Globus pallidus (tissue), 1 donor: ENCODE measurements at regions not wholly inside any gene's neighbourhood (a gene's known extent, or its start where the extent isn't known, plus 50 kb on each side); places are given as distances from the start of the nearest gene placed in this dataset.
"Not testable (repeated sequence)": the region's sequence is repeated elsewhere in the genome, so short reads cannot be mapped to it uniquely, and the experiment has no call there.

Experiments used
- DNase-seq: peaks from one replicate; pipeline ENCODE4 v3.0.0-alpha.2; 2015; ENCODE audit warnings: low spot score

- no peak for DNase-seq
Measured at GRCh38 chrX:68995780-68996551, 167.1 kb downstream of the EFNB1 start.

DNA sequence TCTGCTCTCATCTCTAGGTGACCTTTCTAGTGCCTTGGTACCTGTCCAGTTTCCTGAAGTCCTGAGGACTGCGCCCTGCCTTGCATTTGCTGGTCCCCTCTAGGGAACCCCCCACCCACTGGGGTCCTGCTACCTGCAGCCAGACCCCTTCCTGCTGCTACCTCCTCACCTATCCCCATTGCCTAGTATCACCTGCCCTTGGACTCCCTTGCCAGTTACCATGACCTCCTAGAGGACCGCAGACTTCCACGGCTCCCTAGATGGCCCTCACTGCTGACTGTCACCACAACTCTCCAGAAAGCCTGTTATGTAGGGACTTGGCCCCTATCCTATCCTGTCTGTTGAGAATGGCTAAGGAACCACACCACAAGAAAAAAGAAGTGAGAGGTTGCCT, 166.6 kb downstream of the EFNB1 start:
- DNase-seq, result no peak

GRCh38 chrX:68994891-68995255, 166.1 kb downstream of the EFNB1 start:
- no peak for DNase-seq

DNA sequence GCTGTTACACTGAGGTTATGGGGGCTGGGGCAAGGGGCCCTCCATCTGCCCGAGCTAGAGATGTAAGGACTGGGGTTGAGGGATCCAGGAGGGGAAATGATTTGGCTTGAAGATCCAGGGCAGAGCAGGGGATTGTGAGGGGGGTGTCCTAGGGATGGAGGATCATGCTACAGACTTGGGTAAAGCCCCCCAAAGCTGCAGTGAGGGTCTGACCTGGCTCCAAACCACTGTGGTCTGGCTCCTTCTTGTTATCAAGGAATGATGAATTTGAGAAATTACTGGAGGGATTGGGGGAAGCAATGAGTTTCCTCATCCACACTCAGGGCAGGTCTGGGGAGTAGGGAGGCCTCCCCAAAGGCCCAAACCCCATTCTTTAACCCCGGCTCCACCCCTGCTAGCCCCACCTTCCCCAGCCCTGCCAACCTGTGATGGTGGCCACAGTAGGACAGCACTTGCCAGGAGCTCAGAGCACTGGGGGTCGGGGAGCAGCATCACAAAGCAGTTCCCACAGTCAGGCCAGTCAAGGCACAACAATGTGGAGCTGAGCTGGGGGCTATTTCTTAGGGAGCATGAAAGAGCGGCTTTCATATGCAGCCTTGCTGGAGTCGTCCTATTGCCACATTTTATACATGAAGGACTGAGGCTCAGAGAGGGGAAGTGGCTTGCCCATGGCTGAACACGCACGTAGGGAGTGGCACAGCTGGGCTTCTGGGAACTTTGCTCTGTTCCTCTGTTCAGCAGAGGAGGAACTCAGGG, 165.5 kb downstream of the EFNB1 start:
- peak; percentile 14 for DNase-seq

GRCh38 chrX:68992821-68993397, 164.1 kb downstream of the EFNB1 start:
- DNase-seq, result no peak

DNA sequence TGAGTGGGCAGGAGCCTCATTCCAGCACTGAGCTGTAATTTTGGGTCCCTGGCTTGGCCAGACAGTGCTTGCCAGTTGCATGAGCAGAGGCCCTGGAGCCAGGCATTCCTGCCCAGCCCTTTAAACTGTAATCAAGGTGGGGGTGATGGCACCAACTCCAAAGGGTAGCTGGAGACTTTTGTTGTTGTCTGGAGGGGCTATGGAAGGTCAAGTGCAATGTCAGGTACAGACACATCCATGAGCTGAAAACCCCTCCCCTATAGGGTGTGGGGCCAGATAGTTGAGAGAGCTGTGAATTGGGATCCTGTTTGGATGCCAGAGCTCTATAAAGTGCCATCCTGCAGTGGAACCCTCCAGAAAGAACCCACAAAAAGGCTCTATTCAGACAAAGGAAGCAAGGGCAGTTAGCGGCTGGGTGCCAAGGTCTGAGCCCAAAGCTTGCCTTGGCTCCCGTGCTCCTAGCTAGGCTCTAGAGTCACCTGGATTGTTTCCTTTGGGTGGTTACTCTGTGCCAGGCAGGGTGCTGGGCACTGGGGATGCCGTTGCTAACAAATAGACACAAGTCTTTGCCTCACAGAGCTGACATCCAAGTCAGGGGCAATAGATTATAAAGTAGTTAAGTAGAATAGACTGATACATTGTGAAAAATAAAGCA, 163.0 kb downstream of the EFNB1 start:
- no peak for DNase-seq

DNA sequence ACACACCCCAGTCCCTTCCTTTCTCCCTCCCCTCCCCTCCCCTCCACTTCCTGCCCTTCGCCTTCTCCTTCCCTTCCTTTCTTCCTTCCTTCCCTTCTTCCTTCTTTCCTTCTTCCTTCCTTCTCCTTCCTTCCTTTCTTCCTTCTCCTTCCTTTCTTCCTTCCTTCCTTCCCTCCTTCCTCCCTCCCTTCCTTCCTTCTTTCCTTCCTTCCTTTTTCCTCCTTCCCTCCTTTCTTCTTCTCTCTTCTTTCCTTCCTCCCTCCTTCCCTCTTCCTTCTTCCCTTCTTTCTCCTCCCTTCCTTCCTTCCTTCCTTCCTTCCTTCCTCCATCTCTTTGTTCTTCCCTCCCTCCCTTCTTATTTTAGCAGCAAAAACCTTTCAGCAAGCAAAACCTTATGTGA, 162.1 kb downstream of the EFNB1 start:
- no peak for DNase-seq

DNA sequence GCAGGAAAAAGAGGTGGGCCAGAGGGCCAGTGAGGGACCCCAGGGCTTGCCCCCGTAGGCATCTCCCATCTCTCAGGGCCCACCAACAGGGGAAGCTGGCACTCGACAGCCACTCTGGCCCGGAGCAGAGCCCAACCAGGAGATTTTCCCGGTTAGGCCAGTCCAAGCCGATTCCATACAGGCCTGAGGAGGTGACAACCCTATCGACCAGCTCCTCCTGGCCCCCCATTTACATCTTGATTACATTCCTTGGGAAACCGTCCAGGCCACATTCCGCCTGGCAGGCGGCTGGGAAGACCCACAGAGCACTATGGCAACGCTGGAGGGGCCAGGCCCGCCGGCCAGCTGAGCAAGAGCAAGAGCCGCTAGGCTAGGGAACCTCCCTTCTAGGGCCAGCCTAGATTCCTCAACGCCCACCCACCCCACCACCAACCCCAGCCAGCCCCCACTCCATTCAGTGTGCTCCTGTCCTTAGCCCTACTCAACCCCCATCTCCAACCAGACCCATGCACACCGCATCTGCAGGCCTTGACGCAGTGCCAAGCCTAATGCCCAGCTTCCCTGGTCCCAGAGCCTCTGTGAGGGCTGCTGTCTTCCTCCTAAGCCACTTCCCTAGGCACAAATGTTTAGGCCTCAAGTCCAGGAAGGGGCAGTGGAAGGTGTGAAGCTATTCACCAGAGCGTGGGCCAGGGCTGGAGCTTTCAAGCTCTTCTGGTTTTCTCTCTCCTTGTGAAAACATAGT, 161.2 kb downstream of the EFNB1 start:
- no peak for DNase-seq

DNA sequence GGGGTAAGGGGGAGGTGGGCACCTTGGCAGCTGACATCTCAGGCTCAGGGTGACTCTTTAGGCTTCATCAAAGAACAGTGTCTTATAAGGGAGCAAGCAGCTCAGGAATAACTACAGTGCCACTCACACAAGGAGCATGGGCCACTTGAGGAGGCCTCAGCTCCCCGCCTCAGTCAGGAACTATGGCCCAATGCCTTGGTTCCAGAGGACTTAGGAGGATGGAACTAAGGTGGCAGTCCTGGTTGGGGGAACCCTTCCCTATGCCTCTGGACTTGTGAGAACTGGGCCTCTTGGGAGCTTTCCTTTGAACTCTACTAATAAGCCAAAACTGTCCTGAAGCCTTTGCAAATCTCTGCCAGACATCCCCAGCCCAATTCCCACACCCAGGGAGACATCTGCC, 160.6 kb downstream of the EFNB1 start:
- DNase-seq, result no peak

- DNase-seq, result no peak
Measured at GRCh38 chrX:68988865-68989264, 160.0 kb downstream of the EFNB1 start.

DNA sequence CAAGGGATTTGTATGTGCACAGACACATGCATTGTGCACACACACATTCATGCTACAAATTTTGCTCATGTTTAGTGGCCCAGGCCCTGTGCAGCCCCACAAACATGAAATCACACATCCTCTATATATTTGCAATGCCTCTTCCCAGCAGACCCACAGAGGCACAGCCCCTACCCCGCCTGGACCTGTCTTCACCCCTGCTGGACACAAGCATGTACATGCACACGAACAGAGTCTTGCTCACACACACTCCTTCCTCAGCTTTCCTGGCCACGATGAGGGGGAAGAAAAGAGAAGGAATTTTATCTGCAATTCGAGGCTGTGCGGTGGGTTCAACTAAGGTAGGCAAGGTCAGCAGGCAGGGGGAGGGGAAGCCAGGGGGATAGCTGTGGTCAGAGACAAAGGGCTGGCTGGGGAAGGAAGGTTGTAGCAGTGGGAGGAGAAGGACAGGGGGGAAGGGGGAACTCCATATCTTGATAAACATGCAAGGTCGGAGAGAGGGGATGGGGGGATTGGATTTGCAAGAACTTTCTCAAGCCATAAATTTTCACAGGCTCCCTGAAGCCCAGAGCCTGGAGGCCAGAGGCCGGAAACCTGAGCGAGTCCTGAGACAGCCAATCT, 156.4 kb downstream of the EFNB1 start:
- DNase-seq, result no peak

GRCh38 chrX:68983004-68983857, 154.4 kb downstream of the EFNB1 start:
- DNase-seq, result no peak

DNA sequence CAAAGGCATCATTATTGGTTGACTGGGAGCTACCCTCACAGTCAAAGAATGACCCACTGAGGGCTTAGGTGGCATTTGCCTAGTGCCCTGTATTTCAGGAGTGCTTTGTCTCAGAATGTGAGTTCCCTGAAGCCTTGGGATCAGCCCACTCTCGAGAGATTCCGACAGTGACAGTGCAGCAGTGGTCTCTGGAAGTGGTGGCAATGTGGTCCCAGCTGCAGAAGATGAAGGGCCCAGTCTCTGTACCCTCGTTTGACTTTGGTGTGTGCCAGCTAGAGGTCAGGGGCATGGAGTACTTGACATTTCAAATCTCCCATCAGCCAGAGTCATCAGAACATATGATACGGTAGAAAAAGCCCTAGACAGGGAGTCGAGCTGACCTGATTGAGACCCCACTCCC, 153.7 kb downstream of the EFNB1 start:
- DNase-seq, result no peak

DNA sequence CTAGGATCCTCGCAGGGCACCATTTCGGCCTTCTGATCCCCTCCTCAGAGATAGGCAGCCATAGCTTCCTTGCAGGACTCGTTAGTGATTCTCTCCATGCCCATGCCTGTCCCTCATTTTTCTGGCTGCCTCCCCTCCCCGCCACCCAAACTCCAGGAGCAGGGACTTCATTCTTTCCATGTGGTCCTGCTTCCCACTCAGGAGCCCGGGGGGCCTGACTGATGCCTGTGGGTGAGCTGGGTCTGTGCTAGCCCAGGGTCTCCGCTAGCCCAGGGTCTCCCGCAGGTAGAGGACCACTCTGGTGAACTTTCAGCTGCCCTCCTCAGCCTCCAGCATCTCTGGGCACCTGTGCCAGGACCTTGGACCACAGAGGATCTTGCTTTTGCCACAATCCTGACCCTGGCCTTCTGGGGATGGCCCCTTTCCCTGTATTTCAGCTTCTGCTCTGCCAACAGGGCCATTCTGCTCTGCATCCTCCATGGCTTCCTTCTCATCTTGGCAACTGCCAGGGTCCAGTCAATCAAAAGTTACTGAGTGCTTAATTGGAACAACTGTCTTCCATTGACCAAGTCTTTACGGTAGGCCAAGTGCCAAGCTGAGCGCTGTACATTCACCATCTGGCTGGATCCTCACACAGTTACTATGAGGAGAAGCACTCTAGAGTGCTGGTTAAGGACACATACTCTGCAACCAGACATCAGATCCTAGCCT, 152.2 kb downstream of the EFNB1 start:
- no peak for DNase-seq

DNA sequence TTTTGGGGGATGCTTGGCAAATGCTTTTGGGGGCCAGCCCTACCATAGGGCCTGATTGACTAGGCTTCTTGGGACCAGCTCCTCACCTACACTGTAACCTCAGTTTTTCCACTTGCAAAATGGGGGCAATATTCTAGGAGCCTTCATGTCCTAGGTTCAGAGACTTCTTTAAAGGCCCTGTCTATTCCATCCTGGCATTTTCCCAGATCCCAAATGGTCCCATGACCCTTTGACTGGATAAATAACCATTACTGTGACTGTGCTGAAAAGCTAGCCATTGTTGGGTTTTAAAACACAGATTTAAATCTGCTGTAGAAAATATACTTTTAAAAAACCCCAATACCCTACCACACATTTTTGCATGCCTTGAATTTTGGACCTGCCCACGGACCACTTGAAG, 149.8 kb downstream of the EFNB1 start:
- DNase-seq, result no peak

- no peak for DNase-seq
Measured at GRCh38 chrX:68978255-68978654, 149.4 kb downstream of the EFNB1 start.

- DNase-seq, result no peak
Measured at GRCh38 chrX:68953331-68953730, 124.5 kb downstream of the EFNB1 start.

DNA sequence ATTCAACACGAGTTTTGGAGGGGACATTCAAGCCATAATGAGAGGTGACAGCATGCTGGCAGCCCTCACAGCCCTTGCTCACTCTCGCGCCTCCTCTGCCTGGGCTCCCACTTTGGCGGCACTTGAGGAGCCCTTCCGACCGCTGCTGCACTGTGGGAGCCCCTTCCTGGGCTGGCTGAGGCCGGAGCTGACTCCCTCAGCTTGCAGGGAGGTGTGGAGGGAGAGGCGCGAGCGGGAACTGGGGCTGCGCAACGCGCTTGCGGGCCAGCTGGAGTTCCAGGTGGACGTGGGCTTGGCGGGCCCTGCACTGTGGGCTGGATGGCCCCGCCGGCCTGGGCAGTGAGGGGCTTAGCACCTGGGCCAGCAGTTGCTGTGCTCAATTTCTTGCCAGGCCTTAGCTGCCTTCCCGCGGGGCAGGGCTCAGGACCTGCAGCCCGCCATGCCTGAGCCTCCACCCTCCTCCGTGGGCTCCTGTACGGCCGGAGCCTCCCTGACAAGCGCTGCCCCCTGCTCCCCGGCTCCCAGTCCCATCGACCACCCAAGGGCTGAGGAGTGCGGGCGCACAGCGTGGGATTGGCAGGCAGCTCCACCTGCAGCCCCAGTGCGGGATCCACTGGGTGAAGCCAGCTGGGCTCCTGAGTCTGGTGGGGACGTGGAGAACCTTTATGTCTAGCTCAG, 123.3 kb downstream of the EFNB1 start:
- not testable (repeated sequence) for DNase-seq

GRCh38 chrX:68950937-68951336, 122.1 kb downstream of the EFNB1 start:
- no peak for DNase-seq
